COLO829 (cell line): ENCODE measurements at regions not wholly inside any gene's neighbourhood (a gene's known extent, or its start where the extent isn't known, plus 50 kb on each side); places are given as distances from the start of the nearest gene placed in this dataset.
A peak's percentile ranks its signal among the peaks of the same experiment; 100 is the strongest.
"Not testable (repeated sequence)": the region's sequence is repeated elsewhere in the genome, so short reads cannot be mapped to it uniquely, and the experiment has no call there.

Source experiments
- DNase-seq: peaks from one replicate; pipeline ENCODE4 v3.0.0; 2012; ENCODE audit warnings: low spot score

- DNase-seq, result no peak
Observed at GRCh38 chr9:108039012-108039411, 549.4 kb upstream of the KLF4 start.

DNA sequence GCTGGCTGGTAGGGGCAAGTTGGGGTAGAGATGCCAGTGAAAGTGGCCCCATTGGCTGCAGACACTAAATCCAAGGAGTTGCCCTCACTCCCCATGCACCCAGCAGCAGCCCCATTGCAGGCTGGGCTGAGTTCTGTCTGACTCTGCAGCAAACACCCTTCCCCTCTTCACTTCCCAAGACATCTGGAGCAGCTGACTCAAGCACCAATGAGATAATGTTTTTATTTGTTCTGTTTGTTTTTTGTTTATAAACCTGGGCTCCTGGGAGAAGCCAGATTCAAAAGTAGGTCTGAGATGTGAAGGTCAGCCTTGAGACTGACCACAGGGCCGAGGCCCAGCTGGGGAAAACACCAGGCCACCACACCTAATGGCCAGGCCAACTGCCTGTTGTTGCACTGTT, 545.9 kb upstream of the KLF4 start:
- DNase-seq, result no peak

GRCh38 chr9:108033976-108034964, 544.7 kb upstream of the KLF4 start:
- no peak for DNase-seq

- not testable (repeated sequence) for DNase-seq
Observed at GRCh38 chr9:108032079-108032478, 542.5 kb upstream of the KLF4 start.

- not testable (repeated sequence) for DNase-seq
Observed at GRCh38 chr9:108031221-108031620, 541.7 kb upstream of the KLF4 start.

GRCh38 chr9:108026718-108027117, 537.1 kb upstream of the KLF4 start:
- not testable (repeated sequence) for DNase-seq

DNA sequence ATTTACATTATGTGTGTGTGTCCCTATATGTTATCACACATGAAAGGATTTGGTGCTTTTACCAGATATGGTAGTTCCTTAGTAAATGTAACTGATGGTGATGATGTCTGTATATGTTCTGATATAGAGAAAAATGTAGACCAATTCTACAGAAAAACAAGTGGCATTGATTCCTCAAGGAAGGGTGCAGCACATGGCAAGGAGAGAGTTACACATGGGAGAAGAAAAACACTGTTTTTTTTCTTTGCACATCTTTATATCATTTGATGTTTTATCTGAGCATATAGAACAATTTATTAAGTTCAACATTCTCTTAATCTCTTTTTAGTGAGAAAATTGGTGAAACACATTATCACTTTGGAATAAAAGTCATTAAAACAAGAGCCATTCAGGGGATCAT, 535.0 kb upstream of the KLF4 start:
- no peak for DNase-seq

DNA sequence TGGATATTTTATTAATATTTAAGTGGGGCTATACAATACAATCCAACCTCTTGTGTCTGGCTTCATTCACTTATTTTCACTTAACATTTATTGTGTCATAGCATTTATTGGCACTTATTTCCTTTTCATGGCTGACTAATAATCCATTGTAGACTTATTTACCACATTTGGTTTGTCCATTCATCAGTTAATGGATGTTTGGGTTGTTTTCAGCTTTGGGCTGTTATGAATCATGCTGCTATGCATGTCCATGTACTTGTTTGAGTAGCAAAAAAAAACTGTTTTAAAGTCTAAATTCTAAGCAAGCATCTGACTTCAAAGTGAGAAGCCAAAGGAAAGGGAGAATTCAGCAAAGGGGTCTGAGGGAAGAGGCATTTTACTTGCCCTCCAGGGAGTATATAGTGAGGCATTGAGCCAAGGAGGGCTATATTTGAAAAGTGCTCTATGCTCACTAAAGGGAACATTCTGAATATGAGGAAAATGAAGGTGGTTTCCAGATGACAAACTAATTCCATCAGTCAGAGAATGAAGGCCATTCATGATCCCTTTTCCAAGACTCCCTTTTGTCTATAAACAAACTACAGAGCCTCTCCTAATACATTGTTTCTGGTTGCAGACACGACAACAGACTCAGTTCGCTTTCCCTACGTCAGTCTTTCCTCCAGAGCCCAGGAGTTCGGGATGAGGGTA, 532.8 kb upstream of the KLF4 start:
- peak; percentile 66 for DNase-seq

DNA sequence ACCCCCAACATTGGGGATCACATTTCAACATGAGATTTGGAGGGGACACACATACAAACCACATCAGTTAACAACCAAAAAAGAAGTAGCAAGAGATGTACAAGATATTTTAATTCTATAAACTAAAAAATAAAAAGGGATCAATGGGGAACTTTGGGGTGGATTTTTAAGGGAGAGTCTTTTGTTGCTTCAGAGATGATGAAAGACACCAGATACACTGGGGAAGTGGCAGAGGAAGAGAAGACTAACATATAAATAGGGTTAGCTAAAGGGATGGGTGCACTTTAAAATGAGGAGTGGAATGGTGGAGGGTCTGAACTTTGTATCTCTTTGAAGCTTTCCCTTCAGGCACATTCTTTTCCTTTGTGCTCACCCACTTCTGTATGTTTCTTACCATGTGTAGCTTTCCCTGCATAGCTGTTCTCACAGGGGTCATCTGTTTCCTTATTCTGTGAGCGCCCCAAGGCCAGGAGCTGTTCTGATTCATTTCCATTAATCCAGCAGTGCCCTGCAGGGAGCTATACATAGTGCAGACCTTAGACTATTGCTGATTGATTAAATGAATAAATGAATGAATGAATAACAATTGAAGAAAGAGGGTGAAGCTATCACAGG, 531.6 kb upstream of the KLF4 start:
- DNase-seq, result no peak

- DNase-seq, result no peak
Observed at GRCh38 chr9:108019821-108020220, 530.3 kb upstream of the KLF4 start.

GRCh38 chr9:108017671-108018070, 528.1 kb upstream of the KLF4 start:
- DNase-seq, result no peak

GRCh38 chr9:108016446-108016845, 526.9 kb upstream of the KLF4 start:
- no peak for DNase-seq

- no peak for DNase-seq
Observed at GRCh38 chr9:108015690-108016089, 526.1 kb upstream of the KLF4 start.

DNA sequence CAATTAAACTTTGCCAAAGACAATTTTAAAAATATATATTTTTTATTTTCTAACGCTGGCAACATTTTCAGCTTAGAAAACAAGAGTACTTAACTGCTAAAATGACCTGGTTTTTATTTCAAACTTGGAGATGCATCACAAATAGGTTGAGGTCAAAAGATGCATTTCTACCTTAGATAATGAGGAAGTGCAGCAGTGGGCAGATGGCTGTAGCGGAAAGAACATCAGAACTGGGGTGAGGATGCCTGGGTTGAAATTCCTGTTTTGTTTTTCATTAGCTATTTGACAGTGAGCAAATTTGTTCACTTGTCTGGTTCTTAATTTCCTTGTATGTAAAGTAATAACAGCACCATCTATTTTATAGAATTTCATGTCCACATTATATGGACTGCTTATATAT, 524.8 kb upstream of the KLF4 start:
- DNase-seq, result no peak

DNA sequence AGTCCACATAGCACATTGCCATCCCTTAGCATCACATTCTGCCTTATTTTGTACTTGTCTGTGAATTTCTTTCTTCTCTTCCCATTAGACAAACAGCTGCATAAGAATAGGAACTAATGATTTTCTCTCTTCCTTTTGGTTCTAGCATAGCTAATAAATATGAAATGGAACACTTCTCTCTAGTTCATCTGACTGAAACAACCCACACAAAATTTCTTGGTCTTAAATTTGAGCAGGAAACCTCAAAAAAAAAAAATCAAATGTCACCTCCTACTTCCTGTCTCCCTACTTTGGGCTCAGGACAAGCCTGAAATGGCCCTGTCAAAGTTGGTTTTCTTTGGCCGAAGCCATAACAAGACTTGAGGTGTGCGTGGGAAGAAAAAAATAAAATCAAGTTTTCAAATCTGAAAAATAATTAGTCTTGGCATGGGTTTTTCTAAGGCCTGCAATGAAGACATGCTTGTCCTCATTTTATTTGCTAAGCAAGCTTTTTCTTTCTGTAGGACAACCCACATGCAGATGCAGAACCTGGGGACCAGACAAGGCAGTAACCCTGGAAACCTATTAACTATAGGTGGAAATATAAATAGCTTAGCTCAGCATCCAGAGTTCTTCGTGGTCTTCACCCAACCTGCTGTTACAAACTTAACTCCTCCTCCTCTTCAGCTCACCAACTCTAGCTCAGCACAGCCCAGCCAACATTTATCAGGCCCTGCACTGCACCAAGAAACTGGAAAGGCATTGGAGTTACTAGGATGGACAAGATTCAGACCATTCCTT, 523.5 kb upstream of the KLF4 start:
- DNase-seq, result no peak

- no peak for DNase-seq
Observed at GRCh38 chr9:108012405-108012804, 522.8 kb upstream of the KLF4 start.

- no peak for DNase-seq
Observed at GRCh38 chr9:108003526-108003925, 514.0 kb upstream of the KLF4 start.

DNA sequence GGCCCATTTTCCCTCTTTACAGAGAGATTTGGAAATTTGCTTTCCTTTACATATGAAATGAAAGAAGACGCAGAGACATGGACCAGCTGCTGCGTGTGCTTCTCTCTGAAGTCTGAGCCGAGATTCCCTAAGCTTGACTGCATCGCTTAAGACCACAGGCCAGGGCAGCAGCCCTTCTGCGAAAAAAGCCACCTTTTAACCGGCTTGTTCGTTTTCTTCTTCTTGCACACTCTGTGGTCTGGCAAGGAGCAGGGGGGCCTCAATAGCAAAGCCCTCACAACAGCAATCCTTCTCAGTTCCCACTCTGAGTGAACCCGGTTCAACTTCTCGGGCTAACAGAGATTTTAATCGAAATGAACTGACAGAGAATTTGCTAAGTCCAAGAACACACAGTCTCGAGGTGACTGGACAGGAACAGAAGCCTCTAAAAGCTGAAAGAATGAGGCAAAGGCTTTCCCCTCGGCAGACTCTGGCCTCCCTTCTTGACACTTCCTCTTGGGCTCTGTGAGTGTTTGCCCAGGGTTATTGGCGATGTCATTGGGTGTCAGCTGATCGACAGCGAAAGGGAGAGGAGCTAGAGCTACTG, 512.9 kb upstream of the KLF4 start:
- no peak for DNase-seq

DNA sequence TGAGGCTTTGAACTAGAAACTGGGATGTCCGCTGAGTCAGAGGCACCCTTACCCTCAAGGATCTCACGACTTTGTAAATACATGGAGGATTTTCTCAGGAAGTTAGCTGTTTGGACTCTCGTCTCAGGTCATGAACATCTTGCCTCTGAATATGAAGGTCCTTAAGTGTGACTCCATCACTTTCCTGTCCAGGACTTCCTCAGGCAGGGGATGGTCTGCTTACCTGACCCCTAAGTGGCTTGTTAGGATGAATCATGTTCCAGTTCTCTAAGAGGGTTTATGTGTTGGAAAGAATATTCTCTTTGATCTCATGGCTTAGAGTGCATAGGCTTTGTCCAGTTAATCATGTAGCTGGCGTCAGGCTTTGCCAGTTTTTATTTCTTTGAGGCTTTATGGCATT, 511.7 kb upstream of the KLF4 start:
- DNase-seq, result peak; percentile 31

DNA sequence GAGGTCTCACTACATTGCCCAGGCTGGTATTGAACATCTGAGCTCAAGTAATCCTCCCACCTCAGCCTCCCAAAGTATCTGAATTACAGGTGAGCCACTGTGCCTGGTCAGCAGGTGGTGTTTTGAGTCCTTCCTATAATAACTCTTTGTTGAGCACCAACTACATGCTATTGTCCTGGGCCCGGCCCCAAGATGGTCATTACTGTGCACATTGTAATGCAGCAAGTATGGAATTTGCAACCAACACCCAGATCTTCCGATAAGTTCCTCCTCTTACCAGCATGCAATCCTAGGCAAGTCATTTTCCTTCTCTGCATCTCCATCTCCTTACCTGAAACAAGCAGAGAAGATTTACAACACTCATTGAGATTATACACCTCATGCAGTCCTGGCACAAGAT, 510.3 kb upstream of the KLF4 start:
- DNase-seq, result no peak

- no peak for DNase-seq
Observed at GRCh38 chr9:107999011-107999410, 509.4 kb upstream of the KLF4 start.

GRCh38 chr9:107994648-107995047, 505.1 kb upstream of the KLF4 start:
- no peak for DNase-seq
